SKM-1 treated with dmso at 0.1 percent for 144 hours (cell line): ENCODE measurements at regions not wholly inside any gene's neighbourhood (a gene's known extent, or its start where the extent isn't known, plus 50 kb on each side); places are given as distances from the start of the nearest gene placed in this dataset.
"Not testable (repeated sequence)": the region's sequence is repeated elsewhere in the genome, so short reads cannot be mapped to it uniquely, and the experiment has no call there.

Experiments used
- DNase-seq: peaks from one replicate; lab custom pipeline; 2025; ENCODE audit not compliant: unreplicated experiment; lab: John Stamatoyannopoulos, UW

DNA sequence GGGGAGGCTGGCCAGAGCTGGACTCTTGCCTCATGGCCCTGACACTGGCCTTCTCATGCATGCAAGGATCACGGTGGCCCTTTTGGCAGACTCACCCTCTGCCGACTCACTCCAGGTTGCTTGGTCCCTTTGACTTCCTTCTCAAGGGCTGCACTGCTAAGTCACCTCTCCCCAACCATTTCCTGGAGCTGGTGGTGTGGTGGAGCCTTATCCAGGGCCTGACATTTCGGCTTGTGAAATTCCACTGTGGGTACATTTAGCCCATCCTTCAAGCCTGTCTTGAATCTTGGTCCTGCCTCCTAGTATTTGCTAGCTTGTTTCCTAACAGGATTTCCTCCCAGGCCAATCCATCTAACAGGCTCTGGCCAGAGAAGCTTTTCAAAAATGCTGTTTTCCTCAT is 52.6 kb upstream of the JUN start:
- DNase-seq, result peak; percentile 29

DNA sequence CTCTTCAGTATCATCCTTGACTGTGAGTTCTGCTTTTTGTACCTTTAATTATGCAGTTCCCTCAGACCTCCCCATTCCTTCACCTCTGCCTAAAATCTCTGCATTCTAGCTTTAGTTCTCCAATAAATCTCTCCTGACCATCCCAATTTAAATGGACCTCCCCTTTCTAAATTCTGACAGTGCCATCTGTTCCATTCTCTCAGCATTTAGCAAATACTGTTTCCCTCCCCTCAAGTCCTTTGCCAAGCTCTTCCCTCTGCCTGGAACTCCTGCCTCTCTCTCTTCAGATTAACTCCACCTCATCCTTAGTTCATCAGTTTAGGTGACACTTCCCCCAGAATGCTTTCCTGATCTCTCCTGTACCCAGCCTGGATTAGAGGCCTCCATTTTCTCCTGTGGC is 54.0 kb upstream of the JUN start:
- DNase-seq, result no peak

DNA sequence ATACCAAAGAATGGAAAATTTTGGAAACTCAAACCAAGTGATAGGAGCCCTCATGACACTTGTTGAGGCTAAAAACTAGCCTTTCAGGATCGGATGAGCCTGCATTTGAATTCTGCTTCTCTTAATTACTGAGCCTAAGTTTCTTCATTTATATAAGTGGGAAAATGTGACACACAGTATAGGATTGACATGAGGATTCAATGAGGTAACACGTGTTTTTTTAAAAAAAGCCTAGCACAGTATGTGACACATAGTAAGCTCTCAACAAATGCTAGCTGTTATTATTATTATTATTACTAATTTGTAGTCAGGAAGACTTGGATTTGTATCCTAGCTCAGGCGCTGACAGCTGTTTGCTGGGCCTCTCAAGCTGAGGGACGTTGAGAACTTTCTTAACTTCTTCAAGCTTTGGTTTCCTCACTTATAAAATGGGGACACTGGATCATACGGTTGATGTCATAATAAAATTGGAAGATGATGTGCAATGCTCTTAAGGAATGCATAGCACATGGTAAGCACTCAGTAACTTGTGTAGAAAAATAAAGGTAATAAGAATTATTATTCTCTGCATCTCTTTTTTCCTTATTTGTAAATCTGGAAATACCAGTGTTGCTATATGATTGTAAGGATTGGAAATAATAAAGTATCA is 55.4 kb upstream of the JUN start:
- no peak for DNase-seq

DNA sequence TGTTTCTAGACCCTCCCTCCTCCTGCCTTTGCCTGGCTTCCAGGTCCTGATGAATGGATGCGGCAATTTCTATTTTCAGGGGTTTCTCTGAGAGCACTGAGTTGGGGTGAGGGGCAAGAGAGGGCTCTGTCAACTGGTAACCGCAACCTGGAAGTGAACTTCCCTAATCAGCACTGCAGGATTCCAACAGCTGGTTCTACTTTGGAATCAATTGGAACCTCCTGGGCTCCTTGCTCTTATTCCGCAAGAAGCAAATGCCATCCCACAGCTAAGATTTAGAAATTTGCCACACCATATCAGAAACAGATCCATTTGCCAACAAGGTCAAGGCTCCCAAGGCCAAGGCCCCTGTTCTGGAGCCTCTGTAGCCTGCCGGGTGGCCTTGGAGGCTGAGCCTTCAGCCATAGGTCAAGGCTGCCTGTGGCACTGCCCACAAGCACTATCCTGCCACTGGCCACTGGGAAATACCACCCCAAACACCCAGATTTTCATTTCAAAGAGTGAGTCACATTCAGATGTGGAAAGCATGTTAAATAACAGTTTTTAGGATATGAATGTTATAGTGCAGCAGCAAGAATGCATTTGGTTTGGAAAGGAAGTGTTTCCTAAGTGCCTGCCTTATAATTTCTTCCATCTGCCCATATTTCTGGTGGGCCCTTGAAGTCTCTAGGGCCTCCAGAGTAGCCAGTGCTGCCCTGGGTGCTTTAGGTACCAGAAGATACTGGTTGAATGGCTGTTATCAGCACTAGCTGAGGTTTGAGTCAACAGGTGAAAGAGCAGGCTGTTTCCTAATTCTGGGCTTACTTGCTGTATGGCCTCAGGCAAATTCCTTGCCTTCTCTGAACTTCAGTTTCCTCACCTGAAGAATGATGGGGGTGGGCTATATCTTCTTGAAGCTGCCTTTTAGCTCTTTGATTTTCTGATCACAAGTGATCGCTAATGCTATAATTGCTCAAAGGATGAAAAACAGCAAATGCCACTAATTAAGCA is 56.3 kb upstream of the JUN start:
- DNase-seq, result no peak

DNA sequence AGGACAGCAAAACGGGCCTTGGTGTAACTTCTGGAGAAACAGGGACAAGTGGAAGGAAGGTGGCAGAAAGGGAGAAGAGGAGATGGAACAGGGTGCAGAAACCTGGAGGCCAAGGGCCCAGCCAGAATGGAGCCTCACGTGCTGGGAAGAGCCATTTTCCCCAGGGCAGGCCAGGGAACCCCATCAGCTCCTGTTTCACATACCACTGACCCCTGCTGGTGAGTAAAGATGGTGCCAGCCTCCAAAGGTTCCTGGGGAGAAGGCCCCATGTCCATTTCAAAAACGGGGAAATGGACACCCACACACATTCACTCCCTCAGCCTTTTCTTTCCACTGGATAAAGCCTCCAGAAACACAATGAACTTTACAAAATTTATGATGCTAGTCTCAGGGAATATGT is 57.6 kb upstream of the JUN start:
- no peak for DNase-seq

DNA sequence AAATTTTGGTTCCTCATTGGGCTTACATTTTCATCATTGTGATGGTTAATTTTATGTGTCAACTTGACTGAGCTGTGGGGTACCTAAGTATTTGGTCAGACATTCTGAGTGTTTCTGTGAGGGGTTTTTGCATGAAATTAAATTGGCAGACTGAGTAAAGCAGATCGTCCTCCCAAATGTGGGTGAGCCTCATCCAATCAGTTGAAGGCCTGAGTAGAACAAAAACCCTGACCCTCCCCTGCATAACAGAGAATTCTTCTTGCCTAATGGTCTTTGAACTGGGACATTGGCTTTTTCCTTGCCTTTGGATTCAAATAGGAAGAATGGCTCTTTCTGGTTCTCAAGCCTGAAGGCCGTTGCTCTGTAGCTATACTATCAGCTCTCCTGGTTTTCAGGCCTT is 59.1 kb upstream of the JUN start:
- no peak for DNase-seq

DNA sequence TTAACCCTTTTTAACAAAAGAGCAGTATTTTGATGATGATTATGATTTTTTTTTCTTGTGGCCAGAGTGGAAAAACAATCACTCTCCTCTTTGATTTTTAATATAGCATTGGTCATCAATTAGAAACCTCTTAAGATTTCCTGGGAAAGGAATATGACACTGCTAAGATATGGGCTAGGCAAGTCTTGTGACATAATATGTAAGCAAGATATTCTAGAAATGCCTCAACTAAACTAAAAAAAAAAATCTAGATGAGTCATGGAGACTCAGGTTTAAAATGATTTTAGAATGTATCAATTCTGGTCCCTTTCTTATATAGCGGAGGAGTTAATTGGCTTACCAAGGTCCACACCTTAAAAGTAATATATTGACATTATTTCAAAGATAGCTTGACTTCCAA is 60.3 kb upstream of the JUN start:
- no peak for DNase-seq

DNA sequence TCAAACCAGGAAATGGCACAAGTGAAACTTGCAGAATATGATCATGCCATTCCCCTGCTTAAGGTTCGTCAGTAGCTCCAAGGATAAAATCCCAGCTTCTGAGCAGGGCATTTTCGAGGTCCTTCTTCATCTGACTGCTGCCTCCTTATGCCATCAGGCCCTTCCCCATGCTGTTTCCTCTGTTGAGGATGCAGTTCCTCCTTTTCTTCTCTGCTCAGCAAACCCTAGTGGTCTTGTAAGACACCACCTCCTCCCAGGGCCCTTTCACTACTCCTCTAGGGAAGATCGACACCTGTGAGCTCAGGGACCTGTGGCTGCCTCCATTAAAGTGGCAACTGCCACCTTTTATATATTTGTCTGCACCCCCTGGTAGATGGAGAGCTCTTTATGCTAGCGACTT is 62.1 kb upstream of the JUN start:
- DNase-seq, result peak; percentile 46

DNA sequence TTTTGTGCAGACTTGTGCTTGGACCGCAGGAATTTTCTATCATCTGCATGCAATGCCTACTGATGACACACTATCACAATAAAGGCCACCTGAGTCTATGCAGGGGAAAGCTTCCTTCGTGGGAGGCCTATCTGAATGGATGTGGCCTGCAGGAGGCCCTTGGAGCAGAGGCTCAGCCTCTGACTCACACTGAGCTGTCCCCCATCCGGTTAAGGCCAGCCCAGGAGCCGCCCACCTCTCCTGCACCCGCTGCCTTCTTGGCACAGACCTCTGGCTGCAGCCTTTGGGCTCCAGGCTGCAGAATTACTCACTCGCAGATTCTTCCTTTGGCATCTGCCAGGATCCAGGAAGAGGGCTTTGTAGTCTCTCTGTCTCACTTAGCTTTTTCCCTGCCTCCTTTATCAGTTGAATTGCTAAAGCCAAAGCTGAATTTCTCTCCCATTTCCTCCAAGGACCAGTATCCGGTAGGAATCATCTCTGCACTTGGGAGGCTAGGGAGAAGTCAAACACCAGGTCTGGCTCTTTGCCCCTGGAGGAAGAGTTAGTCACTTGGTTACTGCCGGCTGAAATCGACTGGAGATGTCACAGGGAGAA is 65.1 kb upstream of the JUN start:
- DNase-seq, result no peak

DNA sequence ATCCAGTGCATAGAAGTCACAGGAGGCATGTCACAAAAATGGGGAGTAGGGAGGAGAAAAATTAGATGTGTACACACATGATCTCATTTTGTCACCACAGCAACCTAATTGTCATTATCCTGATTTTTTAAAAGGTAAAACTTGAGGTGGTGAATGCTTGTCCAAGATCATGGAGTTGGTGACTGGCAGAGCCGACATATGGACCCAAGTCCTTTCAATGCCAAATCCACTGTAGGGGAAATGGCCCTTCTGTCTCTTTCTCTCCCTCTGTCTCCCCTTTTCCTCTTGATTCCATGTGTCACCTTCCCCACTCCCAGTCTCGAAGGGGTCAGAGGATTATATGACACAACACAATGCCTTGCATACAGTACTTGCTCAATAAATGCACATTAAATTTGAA is 65.7 kb upstream of the JUN start:
- no peak for DNase-seq

DNA sequence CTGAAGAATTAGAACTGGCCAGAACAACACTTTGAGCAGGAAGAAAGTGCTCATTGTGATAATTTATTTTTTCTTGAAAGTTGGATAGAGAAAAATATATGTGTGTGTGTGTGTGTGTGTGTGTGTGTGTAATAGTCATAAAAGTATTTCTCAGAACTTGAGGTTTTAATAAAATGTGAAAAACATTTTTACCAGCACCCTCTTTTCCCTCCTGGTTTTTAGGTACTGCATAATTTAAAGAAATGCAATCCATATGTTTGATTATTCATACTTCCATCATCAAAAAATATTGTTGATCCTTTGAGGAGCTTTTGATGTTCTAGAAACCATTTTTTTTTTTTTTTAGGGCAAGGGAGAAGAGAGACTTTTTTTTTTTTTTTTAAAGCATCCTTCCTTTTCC is 66.8 kb upstream of the JUN start:
- DNase-seq, result no peak

DNA sequence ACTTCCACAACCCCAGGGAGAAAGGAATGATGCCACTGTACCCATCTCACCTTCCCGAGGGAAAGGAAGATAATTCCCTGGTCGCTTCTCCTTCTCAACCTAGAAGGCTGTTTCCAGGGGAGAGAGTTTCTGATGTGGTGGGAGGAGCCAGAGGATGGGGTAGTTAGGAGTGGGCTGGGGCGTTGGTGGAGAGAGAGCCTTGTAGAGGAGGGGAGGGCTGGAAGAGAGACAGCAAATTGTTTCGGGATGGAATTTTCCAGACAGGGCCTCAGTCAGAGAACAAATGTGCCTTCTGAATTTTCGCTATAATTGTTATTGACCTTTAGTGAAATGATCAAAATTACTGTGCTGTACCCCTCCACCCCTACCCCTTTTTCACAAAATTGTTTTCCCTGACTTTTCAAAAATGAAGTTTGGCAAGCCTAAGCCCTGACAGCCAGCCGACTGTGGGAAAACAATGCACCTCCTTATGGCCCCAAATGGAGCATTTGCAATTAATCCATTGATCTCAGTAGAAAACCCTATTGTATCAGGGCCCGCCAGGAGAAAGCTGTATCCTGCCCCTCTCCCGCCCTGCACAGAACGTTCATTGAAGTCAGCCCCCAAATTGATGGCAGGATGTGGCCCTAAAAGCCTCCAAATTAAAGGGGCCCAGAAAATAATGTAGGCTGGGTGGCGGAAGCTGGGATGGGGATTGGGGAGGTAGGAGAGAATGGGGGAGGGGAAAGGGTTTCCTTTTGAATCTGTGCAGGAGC is 69.1 kb upstream of the JUN start:
- no peak for DNase-seq

DNA sequence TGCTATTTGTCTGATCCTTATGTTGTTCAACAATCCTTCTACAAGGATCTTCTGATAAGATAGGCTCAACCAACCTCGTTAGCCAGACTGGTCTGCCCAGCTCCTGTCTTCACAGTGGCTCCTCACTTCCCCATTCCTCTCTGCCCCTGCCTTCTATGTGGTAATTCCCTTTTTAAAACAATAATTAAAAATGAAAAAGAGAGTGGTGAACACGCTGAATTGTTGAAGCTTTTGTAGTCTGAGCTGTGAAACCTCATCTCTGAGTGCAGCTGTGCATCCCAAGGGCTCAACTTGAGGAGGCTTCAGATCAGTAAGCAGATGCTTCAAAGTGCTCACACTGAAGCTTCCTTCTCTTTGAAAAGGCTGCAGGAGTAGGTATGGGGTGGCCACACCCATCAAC is 70.7 kb upstream of the JUN start:
- DNase-seq, result peak; percentile 42

DNA sequence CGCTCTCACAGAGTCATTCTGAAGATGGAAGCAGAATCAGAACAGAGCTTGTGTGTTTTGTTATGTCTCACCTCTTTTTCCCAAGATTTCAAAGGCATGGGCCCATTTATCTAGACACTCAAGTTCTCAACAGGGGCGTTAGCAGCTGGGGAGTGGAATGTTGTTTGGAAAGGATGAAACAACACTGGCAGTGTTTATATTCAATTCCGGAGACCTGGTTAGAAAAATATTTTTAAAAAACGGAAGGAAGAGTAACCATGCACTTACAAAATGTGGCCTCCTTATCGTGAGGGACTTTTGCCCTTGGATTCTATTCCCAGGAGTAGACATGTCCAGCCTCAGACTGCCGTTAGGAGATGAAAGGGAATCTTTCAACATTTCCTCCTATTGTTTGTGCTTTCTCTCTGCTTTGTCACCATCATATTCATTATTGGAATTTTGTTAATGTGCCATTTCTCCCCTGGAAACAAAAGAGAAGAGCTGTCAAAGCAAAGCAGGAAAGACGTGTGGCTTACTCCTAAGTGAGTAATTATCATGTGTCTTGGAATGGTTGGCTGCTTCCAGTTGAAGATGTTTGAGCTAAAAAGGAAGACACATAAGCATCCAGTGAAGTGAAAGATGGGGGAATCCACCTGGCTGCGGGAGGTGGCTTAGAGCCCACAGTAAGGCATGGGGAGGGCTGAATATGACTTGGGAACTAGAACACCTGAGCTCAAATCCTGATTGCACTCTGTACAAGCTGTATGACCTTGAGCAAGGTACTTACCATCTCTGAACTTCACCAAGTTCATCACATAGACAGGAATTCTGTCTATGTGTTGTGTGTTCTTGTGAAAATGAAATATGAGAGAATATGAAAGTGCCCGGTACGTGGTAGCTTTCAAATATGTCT is 71.7 kb upstream of the JUN start:
- DNase-seq, result no peak

DNA sequence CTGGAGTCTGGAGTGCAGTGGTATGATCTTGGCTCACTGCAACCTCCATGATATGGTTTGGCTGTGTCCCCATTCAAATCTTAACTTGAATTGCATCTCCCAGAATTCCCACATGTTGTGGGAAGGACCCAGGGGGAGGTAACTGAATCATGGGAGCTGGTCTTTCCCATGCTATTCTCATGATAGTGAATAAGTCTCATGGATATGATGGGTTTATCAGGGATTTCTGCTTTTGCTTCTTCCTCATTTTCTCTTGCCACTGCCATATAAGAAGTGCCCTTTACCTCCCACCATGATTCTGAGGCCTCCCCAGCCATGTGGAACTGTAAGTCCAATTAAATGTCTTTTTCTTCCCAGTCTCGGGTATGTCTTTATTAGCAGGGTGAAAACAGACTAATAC is 72.4 kb upstream of the JUN start:
- DNase-seq, result not testable (repeated sequence)

DNA sequence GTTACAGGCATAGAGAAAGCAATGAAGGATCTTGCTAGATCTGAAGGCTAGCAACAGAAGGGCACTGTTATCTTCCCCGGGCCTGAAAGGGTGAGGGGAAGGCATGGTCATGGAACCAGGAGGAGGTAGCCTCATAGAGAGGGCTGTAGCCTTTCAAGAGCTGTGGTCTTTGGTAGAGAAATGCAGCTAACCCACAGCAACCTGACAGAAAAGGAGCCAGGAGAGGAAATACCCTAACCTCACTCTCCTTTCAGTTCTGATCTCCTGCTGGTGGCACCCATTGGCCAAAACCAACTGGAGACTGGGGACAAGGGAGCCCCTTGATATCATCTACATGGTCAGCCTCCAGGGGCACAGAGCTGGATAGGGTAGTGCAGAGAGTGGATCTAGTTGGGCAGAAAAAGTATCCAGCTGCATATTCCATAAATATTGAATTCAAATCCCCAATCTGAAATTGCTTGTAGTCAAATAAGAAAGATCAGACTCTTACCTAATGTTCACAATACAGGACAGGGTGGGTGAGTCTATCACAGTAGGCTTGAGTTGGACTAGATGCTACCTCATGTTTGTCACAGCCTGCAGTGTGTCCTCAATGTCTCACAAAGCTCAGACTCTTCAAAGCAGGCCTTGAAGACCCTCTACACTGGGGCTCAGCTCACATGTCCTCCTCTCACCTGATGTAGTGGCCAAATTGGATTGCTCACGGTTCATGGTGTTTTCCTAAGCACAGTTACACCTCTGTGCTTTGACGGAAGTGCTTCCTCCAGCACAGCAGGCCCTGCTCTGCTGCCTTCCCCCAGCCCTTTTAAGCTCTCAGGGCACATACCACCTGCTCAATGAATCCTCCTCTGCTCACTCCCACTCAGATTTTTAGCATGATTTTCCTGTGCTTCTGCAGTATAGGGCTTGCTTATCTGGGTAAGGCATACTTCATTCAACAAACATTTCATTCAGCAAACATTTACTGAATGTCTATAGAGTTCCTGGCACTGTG is 74.1 kb upstream of the JUN start:
- DNase-seq, result no peak

DNA sequence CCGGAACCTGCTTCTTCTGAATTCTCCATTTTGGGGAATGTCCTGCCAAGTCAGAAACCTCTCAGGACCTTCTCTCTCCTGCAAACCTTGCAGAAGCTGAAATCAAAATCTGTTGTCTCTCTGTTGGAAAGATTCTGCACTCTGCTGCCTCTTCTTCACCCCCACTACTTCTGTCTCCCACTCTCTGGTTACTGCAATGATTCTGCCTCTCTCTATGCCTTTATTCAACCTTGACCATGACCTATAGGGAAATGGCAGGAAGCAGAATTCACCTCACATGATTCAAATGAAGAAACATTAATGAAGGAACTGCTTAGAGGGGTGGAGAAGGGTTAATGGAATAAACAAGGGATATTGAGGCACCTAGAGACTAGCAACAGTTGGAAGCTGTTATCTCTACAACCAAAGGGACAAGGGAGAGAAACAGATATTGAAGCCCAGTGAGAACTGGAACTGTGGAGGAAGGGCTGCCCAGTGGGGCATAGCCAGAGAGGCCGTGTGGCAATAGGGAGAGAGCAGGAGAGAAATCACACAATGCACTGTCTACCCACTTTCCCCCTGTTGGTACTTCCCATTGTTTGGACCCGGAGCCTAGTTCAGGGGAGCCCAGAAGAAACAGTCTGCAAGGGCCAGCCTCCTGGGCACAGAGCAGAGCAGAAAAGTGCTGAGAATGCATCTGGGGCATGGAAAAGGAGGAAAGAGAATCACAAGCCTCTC is 76.1 kb upstream of the JUN start:
- no peak for DNase-seq

DNA sequence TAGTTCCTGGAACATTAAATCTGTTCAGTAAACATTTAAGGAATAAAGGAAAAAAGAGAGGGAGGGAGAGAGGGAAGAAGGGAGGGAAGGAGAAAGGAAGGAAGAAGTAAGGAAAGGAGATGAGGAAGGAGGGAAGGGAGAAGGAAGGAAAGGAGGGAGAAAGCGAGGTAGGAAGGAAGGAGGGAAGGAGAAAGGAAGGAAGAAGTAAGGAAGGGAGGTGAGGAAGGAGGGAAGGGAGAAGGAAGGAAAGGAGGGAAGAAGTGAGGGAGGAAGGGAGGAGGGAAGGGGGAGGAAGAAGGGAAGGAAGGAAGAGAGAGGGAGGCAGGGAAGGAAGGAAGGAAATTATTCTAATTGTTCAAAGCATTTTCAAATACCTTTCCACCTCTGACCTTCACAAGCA is 77.2 kb upstream of the JUN start:
- DNase-seq, result no peak

DNA sequence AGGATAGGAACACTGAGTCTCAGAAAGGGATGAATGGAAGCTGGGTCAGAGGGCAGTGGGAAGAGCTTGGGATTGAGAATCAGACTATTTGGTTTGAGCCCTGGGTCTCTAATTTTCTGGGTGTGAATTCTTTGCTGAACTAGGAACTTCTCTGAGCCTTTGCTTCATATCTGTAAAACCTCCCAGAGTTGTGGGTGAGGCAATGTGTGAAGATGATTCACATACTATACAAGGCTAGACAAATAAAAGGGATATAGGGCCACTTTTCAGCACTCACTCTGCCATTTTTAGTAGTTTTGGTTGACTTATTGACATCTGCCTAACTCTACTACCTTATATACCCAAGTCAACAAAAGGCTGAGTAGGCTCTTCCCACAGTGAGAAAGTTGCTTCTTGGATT is 77.7 kb upstream of the JUN start:
- DNase-seq, result no peak
